T1000 (cell line): ENCODE measurements at regions not wholly inside any gene's neighbourhood (a gene's known extent, or its start where the extent isn't known, plus 50 kb on each side); places are given as distances from the start of the nearest gene placed in this dataset.
"Not testable (repeated sequence)": the region's sequence is repeated elsewhere in the genome, so short reads cannot be mapped to it uniquely, and the experiment has no call there.

ENCODE experiments used
- DNase-seq: peaks from one replicate; lab custom pipeline; 2025; ENCODE audit warnings: mixed read lengths; lab: John Stamatoyannopoulos, UW

DNA sequence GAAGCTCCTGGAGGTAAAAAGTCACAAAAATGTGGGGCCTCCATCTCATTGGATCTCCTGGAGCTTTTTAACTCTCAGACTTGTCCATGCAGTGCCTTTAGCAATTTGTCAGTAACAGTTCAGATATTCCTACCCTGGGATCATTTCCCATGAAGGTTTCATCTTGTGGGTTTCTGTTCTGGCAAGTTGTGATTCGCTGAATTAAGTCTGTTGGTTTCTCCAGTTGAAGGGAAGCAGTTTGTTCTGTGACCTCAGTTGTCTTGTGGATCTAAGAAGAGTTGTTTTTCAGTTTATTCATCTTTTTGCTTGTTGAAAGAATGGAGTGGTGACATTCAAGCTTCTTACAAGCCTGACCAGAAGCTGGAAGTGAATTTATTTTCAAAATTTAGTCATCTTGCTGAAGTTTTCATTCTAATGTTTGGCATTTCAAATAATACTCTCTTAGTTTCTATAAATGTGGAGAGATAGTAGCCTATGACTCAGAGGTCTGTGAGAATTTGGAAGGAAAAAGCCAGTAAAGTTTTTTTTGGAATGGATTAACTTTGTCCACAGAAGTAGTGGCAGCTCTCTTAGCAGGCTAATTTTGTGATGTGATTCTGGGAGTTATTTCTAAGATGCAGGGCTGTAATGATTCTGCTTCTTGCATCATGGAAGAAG is 120.1 kb upstream of the CSNK1A1L start:
- DNase-seq: no peak

DNA sequence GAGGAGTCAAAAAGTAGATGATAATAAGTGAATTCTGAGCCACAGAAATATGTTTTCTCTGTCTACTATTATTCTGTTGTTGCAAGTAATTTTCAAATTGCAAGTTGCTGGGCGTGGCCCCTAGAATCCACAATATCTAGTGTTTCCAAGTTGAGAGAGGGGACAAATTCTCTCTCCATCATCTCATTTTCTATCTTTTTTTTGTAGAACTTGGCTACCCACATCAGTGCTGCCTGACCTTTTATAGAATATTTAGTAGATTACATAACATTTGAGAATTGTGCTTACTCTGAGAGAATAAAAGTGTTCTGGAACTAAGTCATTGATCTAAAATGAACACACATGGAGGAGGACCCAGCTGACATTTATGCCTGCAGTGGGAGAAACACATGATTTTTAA is 110.9 kb upstream of the CSNK1A1L start:
- DNase-seq: no peak

DNA sequence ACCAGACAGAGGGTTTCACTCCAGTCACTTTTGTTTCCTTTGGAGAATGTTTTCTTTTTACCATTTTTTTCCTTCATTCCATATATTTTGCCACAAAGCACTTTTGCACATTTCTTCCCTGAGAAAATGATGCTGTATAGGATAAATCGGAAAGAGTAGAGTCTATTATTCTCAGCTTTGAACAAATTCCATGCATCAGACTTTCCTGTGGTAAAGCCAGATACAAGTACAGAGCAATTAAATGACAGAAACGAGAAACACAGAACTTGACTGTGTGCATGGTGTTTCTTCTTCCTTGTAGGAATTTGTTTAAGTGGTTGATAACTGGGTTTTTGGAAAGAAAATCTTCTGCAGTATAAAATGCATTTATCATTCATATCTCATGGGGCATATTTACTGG is 107.4 kb upstream of the CSNK1A1L start:
- DNase-seq: no peak

DNA sequence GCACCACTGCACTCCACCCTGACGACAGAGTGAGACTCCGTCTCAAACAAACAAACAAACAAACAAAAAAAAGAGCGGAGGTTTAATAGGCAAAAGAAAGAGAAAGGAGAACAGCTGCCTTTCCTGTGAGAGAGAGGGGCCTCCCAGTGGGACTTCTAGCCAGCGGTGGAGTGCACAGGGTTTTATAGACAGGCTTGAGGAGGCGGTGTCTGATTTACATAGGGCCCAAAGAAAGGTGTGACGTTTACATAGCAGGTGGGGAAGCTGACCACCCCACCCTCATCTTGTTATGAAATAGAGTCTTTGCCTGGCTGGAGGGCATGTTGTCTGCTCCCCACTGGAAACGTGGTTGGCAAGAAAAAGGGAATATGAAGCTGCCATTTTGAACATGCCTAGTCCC is 106.0 kb upstream of the CSNK1A1L start:
- DNase-seq: no peak

DNA sequence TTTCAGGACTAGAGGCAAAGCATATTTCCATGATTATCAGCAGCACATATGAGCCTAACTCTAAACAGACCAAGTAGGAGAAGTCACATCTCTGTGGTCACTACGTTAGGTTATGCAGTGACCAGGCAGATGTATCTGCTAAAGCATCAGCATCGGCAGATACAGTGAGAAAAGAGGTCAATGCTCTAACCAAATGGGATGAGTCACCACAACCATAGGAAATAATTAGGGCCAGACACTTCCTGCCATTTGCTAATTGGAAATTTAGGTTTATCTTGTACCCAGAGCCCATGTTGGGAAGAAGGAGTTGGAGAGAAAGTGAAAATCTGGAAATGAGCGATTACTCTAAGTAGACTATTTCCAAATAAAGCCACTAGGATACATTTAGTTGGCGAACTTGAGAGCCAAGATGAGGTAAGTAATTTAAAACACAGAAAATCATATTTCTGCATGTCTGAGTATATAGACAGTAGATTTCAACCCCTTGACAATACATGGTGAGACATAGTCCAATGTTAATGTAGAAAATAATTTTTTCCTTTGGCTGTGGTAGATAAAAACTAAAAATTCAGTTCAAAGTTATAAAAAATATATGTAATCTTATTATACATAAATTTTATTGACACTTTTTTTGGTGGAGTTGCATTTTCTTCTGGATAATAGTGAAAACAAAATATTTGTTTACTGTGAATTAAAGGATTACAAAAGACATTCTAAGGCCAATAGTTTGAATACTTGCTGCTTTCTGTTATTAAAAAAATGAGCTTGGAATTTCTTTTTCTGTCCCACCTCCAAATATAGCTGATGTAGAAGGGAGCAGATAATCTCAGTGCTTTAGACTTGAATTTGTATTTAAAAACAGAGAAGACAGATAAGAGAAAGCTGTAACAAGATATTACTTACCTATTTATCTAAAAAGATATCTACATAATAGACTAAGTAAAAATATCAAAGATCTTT is 104.4 kb upstream of the CSNK1A1L start:
- no peak for DNase-seq

DNA sequence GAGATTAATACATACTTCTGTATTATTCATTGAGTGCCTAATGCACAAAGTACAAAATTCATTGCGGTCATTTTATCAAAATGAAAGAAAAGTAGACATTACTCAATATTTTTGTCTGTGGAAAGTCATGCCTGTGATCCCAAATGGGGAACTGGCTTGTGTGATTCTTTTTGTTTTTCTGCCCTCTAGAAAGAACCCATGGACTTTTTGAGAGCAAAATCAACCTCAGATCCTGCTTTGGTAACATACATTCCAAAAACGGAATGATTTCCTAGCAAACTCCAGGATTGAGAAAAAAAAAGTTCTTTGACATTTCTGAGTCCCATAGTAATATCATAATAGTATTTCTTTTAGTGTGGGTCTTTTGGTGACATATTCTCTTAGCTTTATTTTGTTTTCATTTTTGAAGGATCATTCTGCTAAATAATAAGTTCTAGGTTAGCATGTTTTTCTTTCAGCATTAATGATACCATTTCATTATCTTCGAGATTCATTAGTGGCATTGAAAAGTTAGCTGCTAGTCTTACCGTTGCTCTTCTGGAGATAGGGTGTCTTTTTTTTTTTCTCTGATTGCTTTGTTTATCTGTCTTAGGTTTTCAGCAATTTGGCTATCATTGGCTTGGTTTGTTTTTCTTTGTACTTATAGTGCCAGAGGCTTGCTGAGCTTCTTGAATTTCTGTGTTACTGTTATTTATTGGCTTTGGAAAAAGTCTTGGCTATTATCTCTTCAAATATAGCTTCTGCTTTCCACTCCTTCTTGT is 102.4 kb upstream of the CSNK1A1L start:
- DNase-seq: no peak

DNA sequence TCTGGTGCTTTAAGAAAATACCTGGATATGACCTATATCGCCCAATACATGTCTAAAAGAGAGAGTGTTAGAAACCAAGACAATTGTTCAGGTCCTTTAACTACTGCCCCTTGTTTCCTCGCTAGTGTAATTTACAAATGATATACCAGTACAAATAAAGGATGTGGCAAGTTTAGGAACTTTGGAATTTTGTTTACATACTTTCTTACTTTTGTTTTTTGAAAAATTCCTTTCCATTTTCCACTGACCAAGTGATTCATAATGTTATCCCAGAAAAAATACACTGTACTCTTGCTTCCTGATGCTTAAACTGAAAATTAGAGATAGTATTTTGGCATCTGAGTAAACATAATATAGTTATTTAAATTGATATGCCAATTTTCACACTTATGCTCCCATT is 96.8 kb upstream of the CSNK1A1L start:
- no peak for DNase-seq

DNA sequence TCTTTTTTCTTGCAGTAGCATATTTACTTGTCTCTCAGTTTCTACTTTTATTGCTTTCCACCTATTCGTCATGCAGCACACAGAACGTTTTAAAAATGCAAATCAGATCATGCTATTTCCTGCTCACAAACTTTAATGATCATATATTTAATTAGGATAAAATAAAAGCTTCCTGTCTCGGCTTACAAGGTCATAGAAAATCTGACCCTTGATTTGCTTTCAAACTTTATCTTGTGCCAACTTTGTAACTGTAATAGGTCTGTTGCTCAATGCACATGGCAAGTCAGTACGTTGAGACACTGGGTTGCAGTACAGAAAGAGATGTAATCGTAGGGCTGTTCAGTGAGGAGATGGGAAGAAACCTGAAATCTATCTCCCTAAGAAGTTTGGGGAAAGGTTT is 95.6 kb upstream of the CSNK1A1L start:
- DNase-seq: no peak

DNA sequence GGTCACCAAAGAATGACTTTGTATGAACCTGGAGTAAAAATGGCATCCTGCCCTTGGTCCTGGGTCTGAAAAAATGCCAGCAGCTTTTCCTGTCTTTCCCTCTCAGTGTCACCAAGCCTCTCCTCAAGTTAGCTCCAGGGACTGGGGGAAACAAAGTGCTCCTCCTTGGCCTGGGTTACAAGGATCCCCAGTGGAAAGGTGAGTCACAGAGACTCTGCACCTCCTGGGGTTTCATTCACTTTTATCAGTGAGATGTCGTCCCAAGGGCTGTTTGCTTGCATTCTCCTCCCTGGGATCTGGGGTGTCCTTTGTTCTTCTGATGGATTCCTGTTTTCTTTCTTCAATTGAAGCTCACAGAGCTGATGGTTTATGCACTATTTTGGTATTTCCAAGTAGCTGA is 93.2 kb upstream of the CSNK1A1L start:
- no peak for DNase-seq

DNA sequence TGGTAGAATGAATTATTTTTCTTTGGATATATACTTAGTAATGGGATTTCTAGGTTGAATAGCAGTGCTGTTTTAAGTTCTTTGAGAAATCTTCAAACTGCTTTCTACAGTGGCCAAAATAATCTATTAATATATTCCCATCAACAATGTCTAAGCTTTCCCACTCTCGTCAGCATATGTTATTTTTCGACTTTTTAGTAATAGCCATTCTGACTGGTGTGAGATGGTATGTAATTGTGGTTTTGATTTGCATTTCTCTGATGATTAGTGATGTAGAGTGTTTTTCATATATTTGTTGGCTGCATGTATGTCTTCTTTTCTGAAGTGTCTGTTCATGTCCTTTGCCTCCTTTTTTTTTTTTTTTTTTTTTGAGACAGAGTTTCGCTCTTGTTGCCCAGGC is 90.2 kb upstream of the CSNK1A1L start:
- no peak for DNase-seq

DNA sequence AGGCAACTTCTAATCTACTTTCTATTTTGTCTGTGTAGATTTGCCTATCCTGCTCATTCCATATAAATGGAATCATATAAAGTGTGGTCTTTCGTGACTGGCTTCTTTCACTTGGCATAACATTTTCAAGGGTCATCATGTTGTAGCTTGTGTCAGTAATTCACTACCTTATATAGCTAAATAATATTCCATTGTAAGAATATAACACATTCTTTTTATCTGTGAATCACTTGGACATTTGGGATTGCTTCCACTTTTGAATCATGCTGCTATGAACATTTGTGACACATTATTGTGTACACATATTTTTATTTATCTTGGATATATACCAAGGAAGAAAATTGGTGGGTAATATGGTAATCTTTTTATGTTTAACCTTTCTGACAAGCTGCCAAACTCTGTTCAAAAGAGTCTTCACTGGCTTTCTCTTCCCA is 89.0 kb upstream of the CSNK1A1L start:
- no peak for DNase-seq

DNA sequence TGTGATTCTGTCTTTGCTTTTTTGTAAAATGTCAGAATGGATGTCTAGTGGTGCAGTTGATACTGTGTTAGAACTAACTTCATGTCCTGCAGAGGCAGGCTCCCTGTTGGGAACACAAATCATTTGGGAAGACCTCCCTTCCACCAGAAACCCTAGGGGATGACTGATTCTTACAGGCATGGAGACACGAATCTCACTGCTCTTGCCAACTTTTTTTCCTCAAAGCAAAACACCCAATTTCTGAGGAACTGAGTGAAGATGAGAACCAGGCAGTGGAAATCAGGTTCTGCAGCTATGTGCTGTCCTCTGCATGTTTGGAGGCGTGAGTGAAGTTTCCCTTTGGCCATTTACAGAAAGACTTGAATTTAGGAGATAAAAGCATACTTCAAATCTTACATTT is 87.5 kb upstream of the CSNK1A1L start:
- no peak for DNase-seq

DNA sequence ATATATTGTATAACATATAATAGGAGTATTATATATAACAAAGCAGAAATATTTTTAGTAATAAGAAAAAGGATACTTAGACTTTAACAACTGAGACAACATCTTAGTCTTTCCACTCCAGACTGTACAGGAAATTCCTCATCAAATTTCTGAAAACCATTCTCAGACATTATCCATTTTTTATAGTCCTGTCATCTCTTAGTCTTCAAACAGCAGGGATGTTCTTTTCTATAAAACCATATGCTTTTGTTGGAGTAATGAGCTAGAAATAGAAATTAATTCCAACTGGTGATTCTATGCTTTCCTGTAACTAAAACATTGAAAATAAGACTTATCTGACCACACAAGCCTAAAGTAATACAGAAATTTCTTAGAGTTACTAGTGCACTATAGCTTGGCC is 82.2 kb upstream of the CSNK1A1L start:
- no peak for DNase-seq

DNA sequence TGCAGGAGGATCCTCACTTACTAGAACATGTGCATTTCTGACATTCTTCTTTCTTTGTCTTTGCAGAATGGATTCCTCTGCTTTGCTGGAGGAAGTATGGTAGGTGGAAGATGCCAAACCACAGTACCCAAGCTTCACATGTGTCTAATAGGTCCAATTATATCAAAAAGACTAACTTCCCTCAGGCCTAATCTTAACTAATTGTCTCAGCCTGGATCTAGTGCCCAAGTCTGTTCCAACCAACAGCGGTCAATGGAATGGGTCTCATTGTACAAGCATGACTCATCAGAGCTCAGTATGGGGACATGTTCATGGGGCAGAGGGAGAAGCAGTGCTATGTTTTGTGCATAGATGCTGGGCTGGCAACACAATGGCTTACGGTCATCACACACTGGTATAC is 81.6 kb upstream of the CSNK1A1L start:
- no peak for DNase-seq

DNA sequence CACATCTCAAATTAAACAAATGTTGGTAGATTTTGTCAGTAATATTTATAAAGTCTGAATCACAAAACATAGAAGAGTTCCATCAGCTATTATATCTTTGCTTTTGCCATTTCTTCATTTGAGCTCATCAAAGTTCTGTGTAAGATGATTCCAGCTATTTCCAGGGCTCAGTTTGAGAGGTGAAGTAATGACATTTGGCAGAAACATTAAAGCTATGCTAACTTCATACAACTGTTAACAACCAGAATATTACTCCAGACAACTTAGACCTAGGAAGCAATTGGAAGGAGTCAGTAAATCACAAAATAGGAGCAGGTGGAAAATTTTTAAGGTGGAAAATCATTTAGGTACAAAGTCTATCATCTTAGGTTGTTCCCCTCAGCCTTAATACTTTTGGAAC is 76.2 kb upstream of the CSNK1A1L start:
- no peak for DNase-seq

DNA sequence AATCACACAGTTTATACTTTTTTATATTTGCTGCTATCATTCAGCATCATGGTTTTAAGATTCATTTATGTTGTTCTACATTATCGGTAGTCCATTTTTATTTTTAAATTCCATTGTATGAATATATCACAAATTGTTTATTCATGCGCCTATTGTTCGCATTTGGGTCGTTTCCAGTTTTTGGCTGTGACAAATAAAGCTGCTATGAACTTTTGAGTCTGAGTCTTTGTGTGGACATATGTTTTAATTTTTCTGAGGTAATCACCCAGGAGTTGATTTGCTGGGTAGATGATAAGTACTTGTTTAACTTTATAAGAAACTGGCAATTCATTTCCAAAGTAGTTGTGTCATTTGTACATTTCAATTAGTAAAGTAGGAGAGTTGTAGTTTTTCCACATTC is 74.2 kb upstream of the CSNK1A1L start:
- DNase-seq: no peak

DNA sequence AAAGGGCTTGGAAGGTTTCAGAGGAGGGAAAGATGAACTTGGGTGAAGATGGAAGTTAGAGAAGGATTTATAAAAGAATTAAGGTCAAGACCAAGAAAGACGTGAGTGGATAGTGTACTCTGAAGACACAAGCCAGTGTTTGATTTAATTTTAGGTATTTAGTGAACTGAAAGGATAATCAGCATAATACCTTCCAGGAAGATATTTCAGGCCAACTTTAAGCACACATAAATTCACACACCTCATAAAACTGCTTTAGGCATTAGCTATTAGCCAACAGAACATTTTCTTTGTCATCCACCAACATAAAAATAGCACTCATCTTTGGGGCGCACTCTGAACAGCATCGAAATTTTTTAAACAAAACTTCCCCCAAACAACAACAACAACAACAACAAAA is 71.7 kb upstream of the CSNK1A1L start:
- no peak for DNase-seq

DNA sequence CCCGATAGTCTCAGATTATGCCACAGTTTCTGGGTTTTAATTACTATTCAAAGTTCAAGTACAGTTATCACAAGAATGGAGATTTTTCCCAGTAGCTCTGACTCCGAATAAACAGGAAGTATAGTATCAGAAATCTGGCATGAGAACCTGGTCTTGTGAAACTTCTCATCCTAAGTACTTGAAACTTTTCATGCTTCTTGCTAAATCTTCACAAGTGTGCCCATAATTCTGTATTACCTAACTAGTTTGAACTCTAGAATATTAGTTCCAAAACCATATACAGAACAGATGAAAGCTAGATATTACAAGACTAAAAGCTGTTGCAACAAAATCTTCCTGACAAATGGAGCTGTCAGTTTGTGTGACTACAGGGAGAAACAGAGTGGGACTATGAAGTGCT is 70.5 kb upstream of the CSNK1A1L start:
- DNase-seq: no peak

DNA sequence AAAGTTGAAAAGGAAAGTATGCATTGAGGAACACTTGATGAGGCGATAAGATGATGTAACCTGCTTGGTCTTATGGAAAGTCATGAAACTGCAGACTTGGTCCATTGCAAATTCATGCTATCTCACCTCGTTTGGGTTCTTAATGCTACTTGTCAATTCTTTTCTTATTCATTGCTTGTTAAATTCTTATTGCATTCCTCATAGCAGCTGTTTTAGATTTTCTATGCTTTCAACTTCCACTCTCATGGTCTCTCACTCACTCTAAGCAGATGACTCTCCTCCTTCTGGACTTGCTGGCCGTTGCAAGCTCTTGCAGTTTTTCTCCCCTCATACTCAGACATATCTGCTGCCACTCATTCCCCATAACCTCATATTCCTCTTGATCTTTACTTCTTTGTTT is 67.8 kb upstream of the CSNK1A1L start:
- no peak for DNase-seq

DNA sequence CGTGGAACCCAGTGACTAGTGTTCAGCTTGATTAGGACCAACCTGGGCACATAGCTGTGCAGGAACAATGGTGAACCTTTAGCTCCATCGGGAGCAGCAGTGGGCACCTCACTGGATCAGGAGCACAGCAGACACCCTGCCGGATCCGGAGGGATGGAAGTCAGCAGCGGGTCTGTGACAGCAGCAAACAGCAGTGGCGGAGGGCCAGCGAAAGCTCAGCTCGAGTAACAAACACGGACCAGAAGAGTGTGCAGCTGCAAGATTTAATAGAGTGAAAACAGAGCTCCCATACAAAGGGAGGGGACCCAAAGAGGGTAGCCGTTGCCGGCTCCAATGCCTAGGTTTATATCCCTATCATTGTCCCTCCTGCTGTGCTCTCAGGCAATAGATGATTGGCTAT is 66.8 kb upstream of the CSNK1A1L start:
- not testable (repeated sequence) for DNase-seq

DNA sequence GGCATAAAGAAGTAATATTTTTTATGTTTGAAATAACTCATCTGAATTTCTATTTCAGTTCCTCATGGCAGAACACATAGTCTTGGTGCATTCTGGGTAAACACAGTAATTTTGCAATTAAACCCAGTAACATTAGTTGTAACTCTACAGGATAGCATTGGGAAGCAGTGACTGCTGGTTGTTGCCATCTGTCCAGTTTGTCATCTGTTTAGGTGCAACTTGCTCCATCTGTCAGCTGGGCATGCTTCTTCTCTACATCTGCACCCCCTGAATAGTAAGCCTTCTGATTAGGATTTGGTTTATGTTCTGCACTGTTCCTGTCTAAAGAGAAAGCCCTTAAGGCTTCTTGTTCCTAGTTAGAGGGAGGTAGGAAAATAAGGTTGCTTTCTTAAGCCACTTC is 63.5 kb upstream of the CSNK1A1L start:
- DNase-seq: no peak

DNA sequence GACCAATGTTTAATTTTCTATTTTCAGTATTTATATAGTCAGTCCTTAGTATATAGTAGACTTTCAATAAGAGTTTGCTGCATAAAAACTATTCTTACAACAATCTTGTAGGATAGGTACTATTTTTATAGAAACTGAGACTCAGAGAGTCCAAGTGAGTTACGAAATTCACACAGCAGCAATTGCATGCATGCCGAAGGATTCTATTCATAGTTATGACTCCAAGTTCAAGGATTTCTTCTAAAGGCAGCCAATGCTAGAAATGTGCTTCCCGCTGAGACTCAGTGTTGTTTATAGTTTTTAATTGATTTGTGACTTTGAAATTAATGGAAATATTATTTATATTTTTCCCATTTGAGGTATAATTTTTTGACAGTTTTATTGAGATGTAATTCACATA is 62.7 kb upstream of the CSNK1A1L start:
- no peak for DNase-seq

DNA sequence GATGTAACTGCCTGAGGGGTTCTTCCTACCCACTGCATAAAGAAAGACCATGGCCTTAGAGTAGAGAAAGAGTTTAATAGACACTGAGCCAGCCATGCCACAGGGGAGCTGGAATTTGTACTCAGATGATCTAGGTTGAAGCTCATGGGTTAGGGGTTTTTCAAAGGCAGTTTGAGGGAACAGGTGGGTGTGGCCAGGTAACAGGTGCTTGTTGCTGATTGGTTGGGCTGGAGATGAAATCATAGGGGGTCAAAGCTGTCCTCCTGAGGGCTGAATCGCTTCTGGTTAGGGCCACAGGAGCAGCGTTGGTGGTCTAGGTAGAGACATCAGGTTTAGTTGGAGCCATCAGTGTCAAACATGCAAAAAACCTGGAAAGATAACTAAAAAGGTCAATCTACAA is 59.2 kb upstream of the CSNK1A1L start:
- no peak for DNase-seq
